Smooth muscle cell (in vitro differentiated cells): ENCODE measurements at regions not wholly inside any gene's neighbourhood (a gene's known extent, or its start where the extent isn't known, plus 50 kb on each side); places are given as distances from the start of the nearest gene placed in this dataset.

Experiments used
- DNase-seq: peaks from one replicate; lab custom pipeline; 2025; ENCODE audit not compliant: unreplicated experiment; lab: John Stamatoyannopoulos, UW
- H2AFZ ChIP-seq: fragments of 200-600 bp; sonication (generic); 2 replicates; pipeline ENCODE4 v1.6.0; 2016; ENCODE audit warnings: antibody characterized with exemption, low read depth, mild to moderate bottlenecking
- H3F3A ChIP-seq: fragments of 200-600 bp; sonication (generic); 2 replicates; pipeline ENCODE4 v1.6.0; 2017; ENCODE audit warnings: antibody characterized with exemption, low read depth
- H3K27ac ChIP-seq: fragments of 200-600 bp; sonication (generic); 2 replicates; pipeline ENCODE4 v1.5.1; 2016; ENCODE audit warnings: low read depth, mild to moderate bottlenecking
- H3K27me3 ChIP-seq: fragments of 200-600 bp; sonication (generic); 2 replicates; pipeline ENCODE4 v1.6.1; 2016; ENCODE audit warnings: low read depth, mild to moderate bottlenecking
- H3K36me3 ChIP-seq: fragments of 200-600 bp; sonication (generic); 2 replicates; pipeline ENCODE4 v1.5.1; 2016; ENCODE audit warnings: low read depth
- H3K4me1 ChIP-seq: fragments of 200-600 bp; sonication (generic); 2 replicates; pipeline ENCODE4 v1.5.1; 2016; ENCODE audit warnings: low read depth
- H3K4me2 ChIP-seq: fragments of 200-600 bp; sonication (generic); 2 replicates; pipeline ENCODE4 v1.6.0; 2016; ENCODE audit warnings: mild to moderate bottlenecking
- H3K4me3 ChIP-seq: fragments of 200-600 bp; sonication (generic); 2 replicates; pipeline ENCODE4 v1.5.1; 2016; ENCODE audit warnings: mild to moderate bottlenecking
- H3K79me2 ChIP-seq: fragments of 200-600 bp; sonication (generic); 2 replicates; pipeline ENCODE4 v1.6.0; 2016; ENCODE audit warnings: low read depth, mild to moderate bottlenecking
- H3K9ac ChIP-seq: fragments of 200-600 bp; sonication (generic); 2 replicates; pipeline ENCODE4 v1.6.0; 2016; ENCODE audit warnings: low read depth
- H3K9me3 ChIP-seq: fragments of 200-600 bp; sonication (generic); replicated peaks from 2 replicates; pipeline ENCODE4 v1.5.1; 2016; ENCODE audit warnings: low read depth
- H4K20me1 ChIP-seq: fragments of 200-600 bp; sonication (generic); 2 replicates; pipeline ENCODE4 v1.6.0; 2016; ENCODE audit warnings: low read depth
- CTCF ChIP-seq: fragments of 200-600 bp; sonication (generic); IDR thresholded peaks from 2 replicates; pipeline ENCODE4 v1.5.1; 2017; ENCODE audit warnings: borderline replicate concordance, mild to moderate bottlenecking, antibody characterized with exemption; ENCODE audit not compliant: insufficient read depth, poor library complexity, severe bottlenecking
- WGBS: methylation state at CpG from one replicate; pipeline ENCODE4 v1.1.7; 2016; ENCODE audit warnings: low lambda C conversion rate; 5-methylcytosine and 5-hydroxymethylcytosine counted together

- no peaks in the 10 kb centered on the region for H3K27me3 ChIP-seq
- 84% methylated on average over 4 of the region's 4 CpGs for WGBS
- TF ChIP-seq CTCF: no peak
These were observed 467.6 kb upstream of the SMIM21 start for GRCh38 chr18:75895135-75895534.

GRCh38 chr18:75884728-75885127 lies 457.2 kb upstream of the SMIM21 start:
- no peaks in the 10 kb centered on the region for H3K9me3 ChIP-seq
- no peak overlapping the region for H3K4me3 ChIP-seq
- H3K4me2 ChIP-seq: no peak overlapping the region
- H3K9ac ChIP-seq: no peak overlapping the region
- no peak for DNase-seq
- no peak overlapping the region for H2AFZ ChIP-seq
- no peaks in the 10 kb centered on the region for H4K20me1 ChIP-seq
- no peak overlapping the region for H3K27ac ChIP-seq
- H3K4me1 ChIP-seq: no peaks in the 10 kb centered on the region
- no peak for TF ChIP-seq CTCF
- no peaks in the 10 kb centered on the region for H3K36me3 ChIP-seq
- WGBS: 85% methylated on average over 4 of the region's 4 CpGs
- peaks cover 1% of the 10 kb centered on the region for H3F3A ChIP-seq
- no peaks in the 10 kb centered on the region for H3K79me2 ChIP-seq
- no peaks in the 10 kb centered on the region for H3K27me3 ChIP-seq

More at GRCh38 chr18:75895135-75895534, 467.6 kb upstream of the SMIM21 start:
- H3K27ac ChIP-seq: no peak overlapping the region
- no peaks in the 10 kb centered on the region for H3K79me2 ChIP-seq
- no peak overlapping the region for H3K9ac ChIP-seq
- no peaks in the 10 kb centered on the region for H4K20me1 ChIP-seq
- DNase-seq: no peak
- no peak overlapping the region for H3K4me2 ChIP-seq
- no peaks in the 10 kb centered on the region for H3K4me1 ChIP-seq
- no peaks in the 10 kb centered on the region for H3F3A ChIP-seq
- H2AFZ ChIP-seq: no peak overlapping the region
- no peaks in the 10 kb centered on the region for H3K9me3 ChIP-seq
- H3K36me3 ChIP-seq: no peaks in the 10 kb centered on the region
- H3K4me3 ChIP-seq: no peak overlapping the region

GRCh38 chr18:75880925-75881504 lies 453.5 kb upstream of the SMIM21 start:
- no peak for DNase-seq
- Histone ChIP-seq H3K4me1 (no peaks in the 10 kb centered on the region), H3K27ac (no peak overlapping the region), H3K9me3 (no peaks in the 10 kb centered on the region), H3K4me2 (no peak overlapping the region), H3K9ac (no peak overlapping the region), H3K27me3 (no peaks in the 10 kb centered on the region), H2AFZ (no peak overlapping the region), H3K79me2 (no peaks in the 10 kb centered on the region), H4K20me1 (no peaks in the 10 kb centered on the region), H3F3A (peaks cover 5% of the 10 kb centered on the region), H3K36me3 (no peaks in the 10 kb centered on the region), H3K4me3 (no peak overlapping the region)
- 78% methylated on average over 6 of the region's 6 CpGs for WGBS
- no peak for TF ChIP-seq CTCF

GRCh38 chr18:75880266-75880665 lies 452.8 kb upstream of the SMIM21 start:
- WGBS: 87% methylated on average over 12 of the region's 12 CpGs
- H3K9me3 ChIP-seq: no peaks in the 10 kb centered on the region

More at GRCh38 chr18:75880266-75880665, 452.8 kb upstream of the SMIM21 start:
- Histone ChIP-seq H3F3A (peaks cover 9% of the 10 kb centered on the region), H2AFZ (peak overlapping the region; percentile 28), H3K36me3 (no peaks in the 10 kb centered on the region), H3K27me3 (no peaks in the 10 kb centered on the region), H4K20me1 (no peaks in the 10 kb centered on the region), H3K27ac (no peak overlapping the region), H3K4me1 (no peaks in the 10 kb centered on the region), H3K79me2 (no peaks in the 10 kb centered on the region), H3K9ac (no peak overlapping the region), H3K4me3 (no peak overlapping the region), H3K4me2 (no peak overlapping the region)
- TF ChIP-seq CTCF: no peak
- no peak for DNase-seq
